HUDEP-2 (cell line): ENCODE measurements at regions not wholly inside any gene's neighbourhood (a gene's known extent, or its start where the extent isn't known, plus 50 kb on each side); places are given as distances from the start of the nearest gene placed in this dataset.
A peak's percentile ranks its signal among the peaks of the same experiment; 100 is the strongest.

ENCODE experiments used
- DNase-seq, 76 experiments: peaks; one replicate each; lab custom pipeline; 2025; ENCODE audit not compliant: unreplicated experiment in 76 of 76; lab: John Stamatoyannopoulos, UW

DNA sequence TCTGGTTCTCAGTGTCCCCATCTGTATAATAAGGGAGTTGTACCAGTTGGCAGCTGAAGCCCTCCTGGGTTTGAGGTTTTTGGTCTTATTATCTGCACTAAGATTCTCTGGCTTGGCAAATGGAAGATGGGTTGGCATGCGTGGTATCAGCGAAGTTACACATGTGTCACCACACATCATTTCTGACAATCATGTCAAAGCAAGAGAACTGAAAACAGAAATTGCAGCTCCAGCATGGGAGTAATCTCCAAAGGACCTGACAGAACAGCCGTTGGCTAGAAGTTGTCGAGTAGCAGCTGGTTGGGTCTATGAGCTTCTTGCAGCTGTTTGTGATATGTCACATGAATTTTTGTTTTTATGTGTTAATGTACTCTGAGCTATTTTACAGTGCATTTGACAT, 317.4 kb downstream of the SLC4A3 start:
- DNase-seq = no peak

DNA sequence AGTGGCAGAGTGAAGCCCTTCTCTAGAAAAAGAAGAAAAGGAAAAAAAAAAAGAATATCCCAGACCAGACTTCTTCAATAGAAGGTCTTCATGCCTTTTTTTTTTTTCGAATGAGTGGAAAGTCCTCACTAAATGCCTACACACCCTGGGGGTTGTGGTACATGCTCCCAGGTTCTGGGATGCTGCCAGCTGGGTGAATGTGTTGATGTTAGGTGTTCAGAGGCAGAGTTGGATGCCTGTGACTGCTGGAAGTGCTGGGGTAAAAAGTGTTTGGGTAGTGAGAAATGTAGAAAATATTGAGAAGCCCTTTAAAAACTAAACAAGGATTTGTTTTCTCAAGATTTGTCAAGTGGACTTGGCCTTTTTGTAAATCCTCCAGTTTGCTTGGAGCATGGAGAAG, 318.6 kb downstream of the SLC4A3 start:
- DNase-seq = no peak

DNA sequence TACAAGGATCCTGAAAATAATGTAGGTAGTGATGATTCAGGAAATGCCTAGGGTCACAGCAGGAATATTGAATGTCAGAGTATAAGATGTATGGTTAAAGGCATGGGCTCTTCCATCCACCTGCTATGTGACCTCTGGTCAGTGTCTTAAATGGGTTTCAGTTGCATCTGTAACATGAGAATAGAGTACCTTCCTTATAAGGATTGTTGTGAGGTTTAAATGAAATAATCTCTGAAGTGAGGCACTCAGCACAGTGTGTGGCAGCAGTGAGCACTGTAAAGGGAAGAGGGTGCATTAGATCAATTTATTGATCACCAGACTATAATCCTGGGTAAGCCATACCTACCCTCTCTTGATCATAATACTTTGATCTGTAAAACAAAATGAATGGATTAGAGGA, 319.1 kb downstream of the SLC4A3 start:
- no peak for DNase-seq

- no peak for DNase-seq
These were observed 320.1 kb downstream of the SLC4A3 start for GRCh38 chr2:219947575-219947974.

GRCh38 chr2:219949053-219949452, 321.6 kb downstream of the SLC4A3 start:
- no peak for DNase-seq

- no peak for DNase-seq
These were observed 323.7 kb downstream of the SLC4A3 start for GRCh38 chr2:219951099-219951498.

GRCh38 chr2:219954331-219954730, 326.9 kb downstream of the SLC4A3 start:
- DNase-seq = no peak

- DNase-seq = no peak
These were observed 330.4 kb downstream of the SLC4A3 start for GRCh38 chr2:219957820-219958219.

DNA sequence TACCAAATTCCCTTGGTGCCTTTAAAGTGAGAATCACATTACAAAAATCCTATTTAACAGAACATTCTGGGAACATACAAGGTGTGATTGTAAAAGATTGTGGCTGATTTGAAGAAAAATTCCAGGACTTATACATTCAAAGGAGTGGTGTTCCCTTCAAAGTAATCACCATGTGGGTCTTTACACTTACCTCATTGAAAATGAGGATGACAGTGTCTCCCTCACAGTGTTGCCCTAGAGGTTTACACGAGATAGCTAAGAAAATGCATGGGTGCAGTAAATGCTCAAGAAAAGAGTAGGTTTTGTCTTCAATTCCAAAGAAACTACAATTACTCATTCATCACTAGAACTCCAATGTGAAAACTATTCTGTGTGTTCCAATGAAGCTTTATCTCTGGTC, 331.5 kb downstream of the SLC4A3 start:
- DNase-seq = no peak

DNA sequence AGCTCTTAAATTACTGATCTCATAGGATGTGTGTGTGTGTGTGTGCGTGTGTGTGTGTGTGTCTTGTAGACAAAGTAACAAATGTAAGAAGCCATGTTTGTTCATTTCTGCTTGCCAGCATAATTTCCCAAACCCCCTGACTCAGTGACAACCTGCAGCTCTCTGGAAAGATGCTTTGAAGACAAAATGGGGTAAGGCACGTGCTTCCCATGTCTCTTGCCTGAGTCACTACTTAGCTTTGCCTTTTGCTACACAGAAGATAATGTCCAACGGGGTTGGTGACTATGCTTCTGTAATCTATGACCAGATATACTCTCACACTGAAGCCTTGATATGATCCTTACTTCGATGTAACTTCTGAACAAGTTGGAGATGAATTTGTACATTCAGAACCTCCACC, 332.0 kb downstream of the SLC4A3 start:
- no peak for DNase-seq

GRCh38 chr2:219961947-219962498, 334.6 kb downstream of the SLC4A3 start:
- no peak for DNase-seq

GRCh38 chr2:219962801-219963200, 335.4 kb downstream of the SLC4A3 start:
- DNase-seq = no peak

DNA sequence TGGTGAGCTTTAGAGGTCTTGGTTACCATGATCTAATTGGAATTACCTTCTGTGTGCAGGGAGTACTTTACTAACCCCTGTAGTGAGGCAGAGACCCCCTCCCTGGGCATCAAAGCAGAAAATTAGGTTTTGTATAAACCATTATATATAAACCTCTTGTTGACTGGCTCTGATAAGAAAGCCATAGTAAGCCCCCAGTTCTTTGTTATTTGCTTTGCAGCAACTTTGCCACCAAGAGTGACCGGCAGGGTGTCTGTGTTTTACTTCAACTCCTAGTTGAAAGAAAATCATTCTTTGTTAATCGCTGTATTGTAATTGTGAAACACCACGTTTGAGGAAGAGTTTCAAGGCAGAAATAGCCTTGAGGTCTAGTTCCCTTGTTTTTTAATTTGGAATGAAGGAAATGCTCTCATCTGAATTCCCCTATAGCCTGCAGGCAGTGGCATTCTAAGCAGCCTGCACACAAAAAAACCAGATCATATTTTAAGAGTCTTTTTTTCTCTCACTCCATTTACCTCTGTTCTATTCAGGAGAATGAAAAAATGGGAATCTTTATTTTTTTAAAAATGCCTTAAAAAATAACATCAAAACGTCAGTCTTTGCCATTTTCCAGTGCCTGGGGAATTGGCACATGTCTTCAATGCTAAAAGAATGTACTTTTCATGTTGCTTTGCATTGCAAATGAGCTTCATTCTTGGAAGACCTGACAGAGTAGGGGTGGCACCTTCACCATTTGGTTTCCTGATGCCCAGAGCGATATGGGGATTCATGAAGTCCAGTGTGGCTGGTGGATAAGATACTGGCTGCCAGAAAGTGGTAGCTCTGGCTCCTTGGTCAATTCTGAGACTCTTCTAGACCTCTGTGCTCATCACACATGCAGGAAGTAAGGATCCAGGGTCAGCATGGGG, 338.1 kb downstream of the SLC4A3 start:
- no peak for DNase-seq

DNA sequence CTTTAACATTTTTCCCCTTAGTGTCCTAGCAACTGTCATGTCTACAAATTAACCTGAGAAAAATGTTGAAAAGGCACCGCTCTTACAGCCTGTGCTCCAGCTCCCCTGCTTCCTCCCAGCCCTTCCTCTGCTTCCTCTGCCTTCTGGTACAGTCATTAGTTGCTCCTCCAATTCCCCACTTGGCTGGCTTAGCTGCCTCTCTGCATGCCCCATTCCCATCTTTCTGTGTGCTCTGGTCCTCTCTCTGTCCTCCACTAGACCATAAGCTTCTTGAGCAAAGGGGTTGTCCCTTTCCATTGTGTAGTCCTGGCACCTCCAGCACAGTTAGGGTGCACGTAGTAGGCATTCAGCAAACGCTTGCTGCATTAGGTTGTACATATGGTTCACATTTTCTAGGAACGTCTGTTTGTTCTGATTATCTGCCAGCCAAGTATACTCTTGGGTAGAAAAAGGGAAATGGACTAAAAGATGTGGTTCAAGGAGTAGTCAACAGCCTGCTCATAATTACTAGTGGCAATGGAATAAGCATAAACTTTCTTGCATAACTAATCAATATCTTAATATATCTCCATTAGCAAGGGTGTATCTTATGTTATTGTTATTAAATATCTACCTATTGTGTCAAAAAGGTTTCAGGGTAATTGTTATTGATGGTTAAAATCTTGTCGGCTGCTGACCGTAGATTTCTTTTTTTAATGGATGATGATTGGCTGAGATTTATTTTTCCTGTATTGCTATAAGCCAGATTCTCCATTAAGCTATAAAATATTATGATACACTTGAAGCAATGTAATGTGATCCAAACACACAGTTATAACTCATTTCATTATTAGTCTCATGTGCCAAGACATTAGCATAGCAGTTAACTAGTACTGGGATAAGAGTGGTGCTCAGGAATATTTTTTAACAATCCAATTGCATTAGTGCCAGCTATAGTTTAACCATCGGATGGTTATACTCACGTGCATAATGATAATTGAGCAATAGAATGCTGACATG, 340.1 kb downstream of the SLC4A3 start:
- DNase-seq = no peak

DNA sequence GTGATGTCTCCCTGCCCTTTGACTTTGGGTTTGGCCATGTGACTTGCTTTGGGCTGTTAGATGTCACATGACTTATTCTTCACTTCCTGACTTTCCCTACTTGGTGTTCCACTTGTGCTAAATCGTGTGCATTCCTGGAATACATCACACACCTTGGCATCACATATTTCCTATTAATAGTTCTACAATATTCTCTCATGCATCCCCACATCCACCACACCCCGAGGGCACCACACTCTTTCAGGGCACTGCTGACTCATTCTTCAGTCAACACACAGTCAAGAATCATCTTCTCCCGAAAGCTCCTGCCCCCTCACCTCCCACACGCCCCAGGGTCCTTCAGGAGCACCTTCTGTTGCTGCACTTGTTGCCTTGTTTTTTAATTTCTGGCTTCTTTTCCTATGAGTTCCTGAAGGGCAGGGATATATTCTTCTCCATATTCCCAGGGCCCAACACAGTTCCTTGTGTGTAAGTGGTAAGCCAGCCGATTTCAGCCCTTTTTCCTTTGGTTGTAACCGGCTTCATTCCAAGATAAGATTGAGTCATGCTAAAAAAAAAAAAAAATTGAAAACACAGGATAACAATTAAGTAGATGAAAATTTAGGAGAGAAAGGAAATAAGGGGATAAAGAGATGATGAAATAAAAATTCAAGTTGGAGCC, 341.4 kb downstream of the SLC4A3 start:
- no peak for DNase-seq

DNA sequence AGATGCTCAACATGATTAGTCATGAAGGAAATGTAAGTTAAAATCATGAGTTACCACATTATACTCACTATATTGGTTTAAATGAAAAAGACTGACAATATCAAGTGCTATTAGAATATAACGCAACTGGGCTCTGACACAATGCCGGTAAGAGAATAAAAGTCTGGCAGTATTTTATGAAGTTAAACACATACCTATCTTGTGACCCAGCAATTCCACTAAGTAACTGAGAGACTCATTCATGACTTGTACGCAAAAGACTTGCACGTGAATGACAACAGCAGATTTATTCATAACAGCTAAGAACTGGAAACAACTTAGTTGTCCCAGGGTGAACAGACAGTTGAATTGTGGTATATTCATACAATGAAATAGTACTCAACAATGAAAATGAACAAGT, 342.1 kb downstream of the SLC4A3 start:
- no peak for DNase-seq

DNA sequence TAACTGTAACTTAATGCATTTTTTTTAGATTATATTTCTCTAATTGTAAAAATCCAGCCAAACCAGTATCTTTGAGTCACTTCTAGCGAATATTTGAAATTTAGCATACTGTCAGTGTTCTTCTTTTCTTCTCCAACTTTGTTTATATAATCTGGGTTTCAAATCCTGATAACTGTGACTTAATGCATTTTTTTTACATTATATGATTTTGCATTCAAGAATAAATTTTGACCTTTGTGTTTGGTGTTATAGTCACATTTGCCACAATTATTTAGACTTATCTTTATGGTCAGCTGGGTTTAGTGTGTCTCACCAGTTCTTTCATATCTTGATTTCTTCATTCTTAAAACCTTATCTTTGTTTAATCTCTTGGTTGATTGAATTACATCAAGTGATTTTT, 345.7 kb downstream of the SLC4A3 start:
- no peak for DNase-seq

DNA sequence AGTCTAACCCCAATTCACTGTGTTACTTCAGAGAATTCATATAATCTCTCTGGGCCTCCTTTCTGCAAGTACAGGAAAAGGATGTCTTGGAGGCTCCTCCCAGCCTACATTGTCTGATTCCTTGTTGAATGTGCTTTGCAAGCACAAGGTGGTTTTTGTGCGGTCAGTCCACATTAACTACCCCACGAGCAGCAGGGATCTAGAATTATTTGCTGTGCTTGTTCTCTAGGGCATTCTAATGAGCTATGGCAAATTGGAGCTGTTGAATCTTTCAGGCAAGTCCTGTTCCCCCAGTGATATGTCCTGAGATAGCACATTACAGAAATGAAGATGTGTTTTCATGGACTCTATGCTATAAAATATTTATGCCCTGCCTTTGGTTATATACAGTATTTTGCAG, 349.4 kb downstream of the SLC4A3 start:
- DNase-seq = peak in 1 of 76 experiments; percentile 1

DNA sequence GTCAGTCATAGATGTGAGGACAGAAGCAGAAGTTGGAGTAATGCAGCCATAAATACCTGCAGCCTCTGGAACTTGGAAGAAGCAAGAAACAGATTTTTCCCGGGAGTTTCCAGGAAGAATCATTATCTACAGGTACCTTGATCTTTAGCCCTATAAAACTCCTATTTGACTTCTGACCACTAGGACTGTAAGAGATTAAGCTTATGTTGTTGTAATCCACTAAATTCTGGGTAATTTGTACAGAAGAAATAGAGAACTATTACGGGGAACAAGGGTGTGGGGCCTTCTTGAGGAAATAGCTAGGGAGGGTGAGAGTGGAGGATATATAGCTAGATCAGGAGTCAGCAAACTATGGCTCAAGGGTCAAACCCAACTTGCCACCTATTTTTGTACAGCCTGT, 353.2 kb downstream of the SLC4A3 start:
- DNase-seq = no peak

DNA sequence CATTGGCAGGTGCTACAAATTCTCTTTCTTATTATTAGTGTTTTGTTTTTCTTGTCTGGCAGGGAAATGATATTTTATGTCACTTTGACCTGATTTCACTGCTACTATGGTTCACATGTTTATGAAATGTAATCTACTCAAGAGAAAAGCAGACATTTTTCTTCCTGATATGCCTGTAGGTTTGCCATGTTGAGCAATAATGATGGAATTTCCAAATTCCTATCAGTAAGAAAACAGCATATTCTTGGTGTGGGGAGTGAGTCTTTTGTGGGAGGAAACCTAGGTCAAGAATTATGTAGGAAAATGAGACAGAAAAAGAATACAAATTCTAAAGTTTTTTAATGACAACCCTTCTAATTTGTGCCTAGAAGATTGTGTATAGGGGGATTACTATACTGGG, 356.4 kb downstream of the SLC4A3 start:
- DNase-seq = no peak

DNA sequence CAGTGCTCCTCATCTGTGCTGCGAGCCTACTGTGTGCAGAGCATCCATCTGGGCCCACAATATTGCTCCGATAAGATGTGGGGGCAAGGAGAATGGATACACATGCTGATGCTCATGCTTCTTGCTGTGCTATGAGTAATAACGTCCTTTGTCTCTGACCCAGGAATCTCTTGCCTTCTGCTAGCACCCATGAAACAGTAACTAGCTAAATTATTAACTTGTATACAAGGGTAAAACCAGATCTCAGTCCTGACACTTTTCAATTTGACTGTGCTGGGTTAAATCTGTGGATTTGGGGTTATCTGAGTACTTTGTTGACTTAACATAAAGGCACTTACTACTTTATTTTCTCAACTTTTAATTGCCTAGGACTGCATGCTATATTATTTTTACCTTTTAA, 357.6 kb downstream of the SLC4A3 start:
- DNase-seq = no peak
